ENCODE measurements at regions not wholly inside any gene's neighbourhood (a gene's known extent, or its start where the extent isn't known, plus 50 kb on each side); places are given as distances from the start of the nearest gene placed in this dataset.

DNA sequence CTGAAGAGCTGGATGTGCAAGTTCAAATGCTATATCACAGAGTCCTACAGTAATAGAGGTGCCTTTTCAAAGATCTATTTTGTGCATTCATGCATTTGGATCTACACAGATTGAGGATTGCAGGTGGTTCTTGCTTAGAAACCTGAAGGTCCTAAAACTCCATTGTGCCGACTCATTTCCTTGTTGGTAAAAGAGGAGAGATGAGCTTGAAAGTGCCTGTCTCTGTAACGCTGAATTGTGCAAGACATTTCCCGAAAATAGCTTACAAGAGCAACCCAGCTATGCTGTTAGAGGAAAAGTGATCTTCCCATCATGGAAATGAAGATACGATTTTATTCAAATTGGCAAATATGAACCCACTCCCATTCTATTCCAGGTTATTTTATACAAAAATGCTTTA, 110.7 kb upstream of the CXCL14 start:
- H3K36me3 ChIP-seq (ENCODE audit: control insufficient read depth, insufficient read depth, low read length): no peaks in the 10 kb centered on the region
- H3K27ac ChIP-seq (ENCODE audit: low read length): no peak overlapping the region
- in situ Hi-C loops (cut with HindIII; ENCODE audit: low pct_unique_long_range_greater_than_20kb, low sequenced_read_pairs) (no loop called here), intact Hi-C loops (cut with micrococcal nuclease; ENCODE audit: unreplicated experiment) (no loop called here)
- no peak overlapping the region for H3K4me3 ChIP-seq (ENCODE audit: low read depth in 2 of 2, low read length in 2 of 2)
- ChIA-PET CTCF (no interaction called here), POLR2A (no interaction called here)
- no peaks in the 10 kb centered on the region for H3K4me1 ChIP-seq (ENCODE audit: control insufficient read depth, insufficient read depth, low read length)
- H3K9me3 ChIP-seq (ENCODE audit: control insufficient read depth, insufficient read depth, low read depth, low read length): no peaks in the 10 kb centered on the region
- BruUV-seq (replicated peaks): no TSS peak
- ATAC-seq (no peak), DNase-seq (ENCODE audit: low read depth, low spot score) (no peak)
- no peak for TF ChIP-seq TCF7L2 (IDR thresholded peaks at IDR 0.05; ENCODE audit: low read depth, low read length)
- no peak for TF ChIP-seq POLR2AphosphoS5 (IDR thresholded peaks at IDR 0.05; ENCODE audit: low read depth, low read length)
- TF ChIP-seq, protein P1, sequence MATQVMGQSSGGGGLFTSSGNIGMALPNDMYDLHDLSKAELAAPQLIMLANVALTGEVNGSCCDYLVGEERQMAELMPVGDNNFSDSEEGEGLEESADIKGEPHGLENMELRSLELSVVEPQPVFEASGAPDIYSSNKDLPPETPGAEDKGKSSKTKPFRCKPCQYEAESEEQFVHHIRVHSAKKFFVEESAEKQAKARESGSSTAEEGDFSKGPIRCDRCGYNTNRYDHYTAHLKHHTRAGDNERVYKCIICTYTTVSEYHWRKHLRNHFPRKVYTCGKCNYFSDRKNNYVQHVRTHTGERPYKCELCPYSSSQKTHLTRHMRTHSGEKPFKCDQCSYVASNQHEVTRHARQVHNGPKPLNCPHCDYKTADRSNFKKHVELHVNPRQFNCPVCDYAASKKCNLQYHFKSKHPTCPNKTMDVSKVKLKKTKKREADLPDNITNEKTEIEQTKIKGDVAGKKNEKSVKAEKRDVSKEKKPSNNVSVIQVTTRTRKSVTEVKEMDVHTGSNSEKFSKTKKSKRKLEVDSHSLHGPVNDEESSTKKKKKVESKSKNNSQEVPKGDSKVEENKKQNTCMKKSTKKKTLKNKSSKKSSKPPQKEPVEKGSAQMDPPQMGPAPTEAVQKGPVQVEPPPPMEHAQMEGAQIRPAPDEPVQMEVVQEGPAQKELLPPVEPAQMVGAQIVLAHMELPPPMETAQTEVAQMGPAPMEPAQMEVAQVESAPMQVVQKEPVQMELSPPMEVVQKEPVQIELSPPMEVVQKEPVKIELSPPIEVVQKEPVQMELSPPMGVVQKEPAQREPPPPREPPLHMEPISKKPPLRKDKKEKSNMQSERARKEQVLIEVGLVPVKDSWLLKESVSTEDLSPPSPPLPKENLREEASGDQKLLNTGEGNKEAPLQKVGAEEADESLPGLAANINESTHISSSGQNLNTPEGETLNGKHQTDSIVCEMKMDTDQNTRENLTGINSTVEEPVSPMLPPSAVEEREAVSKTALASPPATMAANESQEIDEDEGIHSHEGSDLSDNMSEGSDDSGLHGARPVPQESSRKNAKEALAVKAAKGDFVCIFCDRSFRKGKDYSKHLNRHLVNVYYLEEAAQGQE (IDR thresholded peaks at IDR 0.05; ENCODE audit: insufficient read depth in 1 of 2, low read depth in 2 of 2, low read length in 1 of 2): no peak
- TF ChIP-seq, protein P2, sequence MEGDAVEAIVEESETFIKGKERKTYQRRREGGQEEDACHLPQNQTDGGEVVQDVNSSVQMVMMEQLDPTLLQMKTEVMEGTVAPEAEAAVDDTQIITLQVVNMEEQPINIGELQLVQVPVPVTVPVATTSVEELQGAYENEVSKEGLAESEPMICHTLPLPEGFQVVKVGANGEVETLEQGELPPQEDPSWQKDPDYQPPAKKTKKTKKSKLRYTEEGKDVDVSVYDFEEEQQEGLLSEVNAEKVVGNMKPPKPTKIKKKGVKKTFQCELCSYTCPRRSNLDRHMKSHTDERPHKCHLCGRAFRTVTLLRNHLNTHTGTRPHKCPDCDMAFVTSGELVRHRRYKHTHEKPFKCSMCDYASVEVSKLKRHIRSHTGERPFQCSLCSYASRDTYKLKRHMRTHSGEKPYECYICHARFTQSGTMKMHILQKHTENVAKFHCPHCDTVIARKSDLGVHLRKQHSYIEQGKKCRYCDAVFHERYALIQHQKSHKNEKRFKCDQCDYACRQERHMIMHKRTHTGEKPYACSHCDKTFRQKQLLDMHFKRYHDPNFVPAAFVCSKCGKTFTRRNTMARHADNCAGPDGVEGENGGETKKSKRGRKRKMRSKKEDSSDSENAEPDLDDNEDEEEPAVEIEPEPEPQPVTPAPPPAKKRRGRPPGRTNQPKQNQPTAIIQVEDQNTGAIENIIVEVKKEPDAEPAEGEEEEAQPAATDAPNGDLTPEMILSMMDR (IDR thresholded peaks at IDR 0.05): no peak
- no peak for TF ChIP-seq SIN3A (IDR thresholded peaks at IDR 0.05; ENCODE audit: borderline replicate concordance, insufficient read depth, low read depth, low read length)
- H3K27me3 ChIP-seq (ENCODE audit: control insufficient read depth, insufficient read depth, low read length): peaks cover 16% of the 10 kb centered on the region

GRCh38 chr5:135688385-135688784, 109.6 kb upstream of the CXCL14 start:
- DNase-seq (ENCODE audit: low read depth, low spot score): no peak
- no peak overlapping the region for H3K4me3 ChIP-seq (ENCODE audit: low read depth in 2 of 2, low read length in 2 of 2)
- H3K27ac ChIP-seq (ENCODE audit: low read length): no peak overlapping the region
- H3K27me3 ChIP-seq (ENCODE audit: control insufficient read depth, insufficient read depth, low read length): peaks cover 16% of the 10 kb centered on the region
- no peaks in the 10 kb centered on the region for H3K36me3 ChIP-seq (ENCODE audit: control insufficient read depth, insufficient read depth, low read length)
- H3K9me3 ChIP-seq (ENCODE audit: control insufficient read depth, insufficient read depth, low read depth, low read length): no peaks in the 10 kb centered on the region
- H3K4me1 ChIP-seq (ENCODE audit: control insufficient read depth, insufficient read depth, low read length): no peaks in the 10 kb centered on the region
- no TSS peak for BruUV-seq (replicated peaks)
- intact Hi-C loops (cut with micrococcal nuclease; ENCODE audit: unreplicated experiment) (no loop called here), in situ Hi-C loops (cut with HindIII; ENCODE audit: low pct_unique_long_range_greater_than_20kb, low sequenced_read_pairs) (no loop called here)
- POLR2A ChIA-PET: no interaction called here
- no peak for TF ChIP-seq TCF7L2 (IDR thresholded peaks at IDR 0.05; ENCODE audit: low read depth, low read length)
- TF ChIP-seq SIN3A (IDR thresholded peaks at IDR 0.05; ENCODE audit: borderline replicate concordance, insufficient read depth, low read depth, low read length): no peak
- TF ChIP-seq, protein P2 (IDR thresholded peaks at IDR 0.05): no peak
- TF ChIP-seq POLR2AphosphoS5 (IDR thresholded peaks at IDR 0.05; ENCODE audit: low read depth, low read length): no peak
- TF ChIP-seq, protein P1 (IDR thresholded peaks at IDR 0.05; ENCODE audit: insufficient read depth in 1 of 2, low read depth in 2 of 2, low read length in 1 of 2): no peak
- ATAC-seq: no peak
- CTCF ChIA-PET: no interaction called here

All from Panc1 (cell line).